Suppressor macrophage treated with lipopolysaccharide for 4 hours (primary cell): ENCODE measurements at regions not wholly inside any gene's neighbourhood (a gene's known extent, or its start where the extent isn't known, plus 50 kb on each side); places are given as distances from the start of the nearest gene placed in this dataset.
"Not testable (repeated sequence)": the region's sequence is repeated elsewhere in the genome, so short reads cannot be mapped to it uniquely, and the experiment has no call there.

Source experiments
- DNase-seq: peaks from one replicate; pipeline ENCODE4 v3.0.0-alpha.2; 2020

- DNase-seq, result no peak
These were observed 452.5 kb downstream of the HS3ST3B1 start for GRCh38 chr17:14753383-14753782.

- peak; percentile 45 for DNase-seq
These were observed 451.1 kb downstream of the HS3ST3B1 start for GRCh38 chr17:14752011-14752410.

- no peak for DNase-seq
These were observed 450.0 kb downstream of the HS3ST3B1 start for GRCh38 chr17:14750866-14751265.

- no peak for DNase-seq
These were observed 448.4 kb downstream of the HS3ST3B1 start for GRCh38 chr17:14749269-14749668.

GRCh38 chr17:14748036-14748710 is 447.3 kb downstream of the HS3ST3B1 start:
- DNase-seq, result peak; percentile 57

- peak; percentile 28 for DNase-seq
These were observed 446.7 kb downstream of the HS3ST3B1 start for GRCh38 chr17:14747603-14747950.

- peak; percentile 55 for DNase-seq
These were observed 446.1 kb downstream of the HS3ST3B1 start for GRCh38 chr17:14746822-14747602.

- DNase-seq, result no peak
These were observed 444.7 kb downstream of the HS3ST3B1 start for GRCh38 chr17:14745541-14745940.

- peak; percentile 87 for DNase-seq
These were observed 444.0 kb downstream of the HS3ST3B1 start for GRCh38 chr17:14744761-14745473.

GRCh38 chr17:14741491-14741890 is 440.6 kb downstream of the HS3ST3B1 start:
- peak; percentile 16 for DNase-seq

- peak; percentile 18 for DNase-seq
These were observed 439.0 kb downstream of the HS3ST3B1 start for GRCh38 chr17:14739656-14740431.

- DNase-seq, result no peak
These were observed 437.7 kb downstream of the HS3ST3B1 start for GRCh38 chr17:14738652-14738988.

- DNase-seq, result peak; percentile 97
These were observed 437.2 kb downstream of the HS3ST3B1 start for GRCh38 chr17:14737984-14738651.

GRCh38 chr17:14736631-14737030 is 435.8 kb downstream of the HS3ST3B1 start:
- no peak for DNase-seq

- peak; percentile 25 for DNase-seq
These were observed 432.5 kb downstream of the HS3ST3B1 start for GRCh38 chr17:14733376-14733775.

- DNase-seq, result peak; percentile 28
These were observed 431.3 kb downstream of the HS3ST3B1 start for GRCh38 chr17:14732211-14732610.

GRCh38 chr17:14731591-14731990 is 430.7 kb downstream of the HS3ST3B1 start:
- no peak for DNase-seq

- DNase-seq, result no peak
These were observed 429.9 kb downstream of the HS3ST3B1 start for GRCh38 chr17:14730821-14731220.

- DNase-seq, result no peak
These were observed 424.8 kb downstream of the HS3ST3B1 start for GRCh38 chr17:14725729-14726128.

- DNase-seq, result no peak
These were observed 423.9 kb downstream of the HS3ST3B1 start for GRCh38 chr17:14724770-14725169.

- DNase-seq, result not testable (repeated sequence)
These were observed 422.5 kb downstream of the HS3ST3B1 start for GRCh38 chr17:14723349-14723748.

GRCh38 chr17:14719942-14720341 is 419.1 kb downstream of the HS3ST3B1 start:
- DNase-seq, result no peak

GRCh38 chr17:14717859-14718258 is 417.0 kb downstream of the HS3ST3B1 start:
- DNase-seq, result no peak
